COLO668 (cell line): ENCODE measurements at regions not wholly inside any gene's neighbourhood (a gene's known extent, or its start where the extent isn't known, plus 50 kb on each side); places are given as distances from the start of the nearest gene placed in this dataset.
"Not testable (repeated sequence)": the region's sequence is repeated elsewhere in the genome, so short reads cannot be mapped to it uniquely, and the experiment has no call there.

Experiments used
- DNase-seq: peaks from one replicate; lab custom pipeline; 2025; ENCODE audit not compliant: unreplicated experiment; lab: John Stamatoyannopoulos, UW

DNA sequence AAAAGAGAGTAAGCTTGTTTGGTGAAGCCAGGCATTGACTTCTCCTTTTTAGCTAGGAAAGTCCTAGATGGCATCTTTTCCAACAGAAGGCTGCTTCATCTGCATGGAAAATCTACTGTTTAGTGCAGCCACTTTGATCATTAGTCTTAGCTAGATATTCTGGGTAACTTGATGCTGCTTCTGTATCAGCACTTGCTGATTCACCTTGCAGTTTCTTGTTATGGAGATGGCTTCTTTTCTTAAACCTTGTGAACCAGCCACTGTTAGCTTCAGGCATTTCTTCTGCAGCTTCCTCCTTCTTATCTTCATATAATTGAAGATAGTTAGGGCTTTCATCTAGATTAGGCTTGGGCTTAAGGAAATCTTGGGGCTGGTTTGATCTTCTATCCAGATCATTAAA, 639.7 kb downstream of the TDRD15 start:
- DNase-seq = no peak

DNA sequence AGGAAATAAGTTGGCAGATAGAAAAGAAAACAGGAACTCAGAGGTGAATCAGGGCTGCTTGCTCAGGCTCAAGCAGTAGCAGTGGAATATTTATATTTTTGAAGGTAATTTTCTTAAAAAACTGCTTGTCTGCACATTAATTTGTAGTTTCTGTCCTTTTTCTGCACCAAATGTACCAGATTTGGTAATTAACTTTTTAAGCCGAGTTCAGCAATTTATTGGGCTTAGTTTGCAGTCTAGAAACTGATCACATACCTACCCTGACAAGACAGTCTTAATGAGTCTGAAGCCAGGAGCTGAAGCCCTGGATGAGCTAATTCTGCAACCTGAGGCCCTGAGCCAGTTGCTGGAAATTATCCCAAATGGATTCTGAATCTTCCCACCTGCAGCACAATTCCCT, 647.0 kb downstream of the TDRD15 start:
- no peak for DNase-seq

GRCh38 chr2:21772624-21773023, 648.9 kb downstream of the TDRD15 start:
- DNase-seq = no peak

DNA sequence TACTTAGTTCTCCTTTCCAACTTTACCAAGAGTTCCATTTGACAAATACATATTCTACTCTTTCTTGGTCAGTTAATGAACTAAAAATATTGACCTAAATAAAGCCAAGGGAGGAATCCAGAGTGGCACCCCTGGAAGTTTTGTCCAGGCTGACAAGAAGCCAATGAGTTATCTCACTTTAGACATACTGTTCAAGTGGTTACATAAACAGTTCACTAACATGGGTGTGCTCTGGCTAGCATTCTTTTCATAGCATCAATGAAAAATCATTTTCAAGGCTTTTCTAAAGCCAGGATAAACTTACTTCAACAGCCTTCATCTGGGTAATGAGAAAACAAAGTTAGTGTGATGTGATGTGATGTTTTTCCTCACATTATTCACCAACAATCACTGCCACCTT, 649.4 kb downstream of the TDRD15 start:
- DNase-seq = no peak

- DNase-seq = no peak
Measured at GRCh38 chr2:21774691-21775368, 651.1 kb downstream of the TDRD15 start.

DNA sequence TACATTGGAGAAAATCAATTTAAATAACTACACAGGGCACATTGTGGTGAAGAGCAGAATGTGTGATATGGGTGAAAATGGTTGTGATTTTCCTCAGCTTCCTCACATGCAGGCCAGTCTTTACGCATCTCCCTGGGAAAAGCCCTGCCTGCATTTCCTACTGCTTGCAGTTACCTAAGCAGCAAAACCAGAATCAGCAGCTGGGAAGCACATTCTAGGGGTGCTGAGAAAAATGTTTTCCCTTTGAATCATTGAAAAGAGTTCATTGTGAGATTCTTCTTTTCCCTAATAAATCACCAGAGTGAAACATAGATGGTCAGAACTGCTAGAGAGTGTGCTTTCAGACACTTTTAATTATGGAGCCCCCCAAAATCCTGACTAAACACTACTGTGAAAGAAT, 656.0 kb downstream of the TDRD15 start:
- DNase-seq = no peak

- no peak for DNase-seq
Measured at GRCh38 chr2:21781962-21782361, 658.2 kb downstream of the TDRD15 start.

DNA sequence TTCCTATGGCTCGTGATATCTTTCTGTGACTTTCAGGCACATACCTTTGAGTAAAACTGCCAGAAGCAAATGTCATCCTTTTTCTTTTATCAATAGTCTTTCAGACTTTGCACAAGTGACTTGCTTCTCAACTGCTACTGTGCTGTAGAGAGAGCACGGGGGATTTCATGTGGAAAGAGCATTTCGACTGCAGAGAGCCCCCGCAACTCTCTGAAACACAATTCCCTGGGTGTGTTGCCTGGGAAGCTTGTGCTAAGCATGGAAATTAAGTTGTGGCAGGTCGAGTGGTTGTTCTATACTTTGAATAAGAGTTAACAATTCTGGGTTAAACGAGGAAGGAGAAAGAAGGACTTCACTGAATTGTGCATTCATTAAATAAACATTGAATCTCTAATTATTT, 659.1 kb downstream of the TDRD15 start:
- no peak for DNase-seq

DNA sequence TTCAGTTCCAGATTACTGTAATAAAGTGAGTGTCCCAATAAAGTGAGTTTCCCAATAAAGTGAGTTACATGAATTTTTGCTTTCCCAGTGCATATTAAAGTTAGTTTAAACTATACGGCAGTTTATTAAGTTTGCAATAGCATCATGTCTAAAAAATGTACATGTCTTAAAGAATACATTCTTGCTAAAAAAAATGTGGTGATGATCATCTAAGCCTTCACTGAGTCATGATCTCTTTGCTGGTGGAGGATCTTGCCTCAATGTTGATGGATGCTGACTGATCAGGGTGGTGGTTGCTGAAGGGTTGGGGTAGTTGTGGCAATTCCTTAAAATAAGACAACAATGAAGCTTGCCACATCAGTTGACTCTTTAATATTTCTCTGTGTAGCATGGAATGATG, 664.2 kb downstream of the TDRD15 start:
- DNase-seq = no peak

- DNase-seq = not testable (repeated sequence)
Measured at GRCh38 chr2:21790311-21790710, 666.5 kb downstream of the TDRD15 start.

- DNase-seq = no peak
Measured at GRCh38 chr2:21792571-21792970, 668.8 kb downstream of the TDRD15 start.

DNA sequence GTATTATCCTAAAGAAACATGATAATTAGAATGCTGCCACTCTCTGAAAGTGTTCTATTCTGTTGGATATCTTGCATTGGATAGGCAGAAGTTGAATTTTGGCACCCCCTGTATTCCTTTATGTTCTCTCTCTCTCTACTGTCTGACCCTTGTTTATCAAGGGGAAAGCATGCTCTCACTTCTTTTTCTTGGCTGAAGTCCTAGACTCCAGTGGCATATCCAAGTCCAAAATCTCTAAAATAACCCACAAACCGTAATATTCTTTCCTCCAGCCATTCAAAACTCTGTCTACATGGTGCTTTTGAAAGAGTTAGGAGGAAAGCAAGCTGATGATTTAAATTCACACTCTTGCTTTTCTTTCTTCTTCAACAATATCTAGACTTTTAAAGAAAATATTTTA, 669.7 kb downstream of the TDRD15 start:
- no peak for DNase-seq

- DNase-seq = no peak
Measured at GRCh38 chr2:21794611-21795010, 670.8 kb downstream of the TDRD15 start.

DNA sequence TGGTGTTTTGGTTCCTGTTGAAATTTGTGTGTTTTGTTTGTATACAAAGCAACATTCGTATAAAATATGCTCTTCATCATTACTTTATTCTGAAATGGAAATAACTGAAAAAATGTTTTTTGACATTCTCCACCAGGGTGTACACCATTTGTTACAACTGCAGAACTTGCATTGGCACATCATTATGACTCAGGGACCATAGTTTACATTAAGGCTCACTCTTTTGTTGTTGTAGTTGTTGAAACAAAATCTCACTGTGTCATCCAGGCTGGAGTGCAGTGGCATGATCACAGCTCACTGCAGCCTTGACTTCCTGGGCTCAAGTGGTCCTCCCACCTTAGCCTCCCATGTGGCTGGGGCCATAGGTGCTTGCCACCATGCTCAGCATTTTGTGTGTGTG, 676.6 kb downstream of the TDRD15 start:
- DNase-seq = no peak

- no peak for DNase-seq
Measured at GRCh38 chr2:21803550-21803949, 679.8 kb downstream of the TDRD15 start.

- DNase-seq = no peak
Measured at GRCh38 chr2:21804151-21804550, 680.4 kb downstream of the TDRD15 start.

DNA sequence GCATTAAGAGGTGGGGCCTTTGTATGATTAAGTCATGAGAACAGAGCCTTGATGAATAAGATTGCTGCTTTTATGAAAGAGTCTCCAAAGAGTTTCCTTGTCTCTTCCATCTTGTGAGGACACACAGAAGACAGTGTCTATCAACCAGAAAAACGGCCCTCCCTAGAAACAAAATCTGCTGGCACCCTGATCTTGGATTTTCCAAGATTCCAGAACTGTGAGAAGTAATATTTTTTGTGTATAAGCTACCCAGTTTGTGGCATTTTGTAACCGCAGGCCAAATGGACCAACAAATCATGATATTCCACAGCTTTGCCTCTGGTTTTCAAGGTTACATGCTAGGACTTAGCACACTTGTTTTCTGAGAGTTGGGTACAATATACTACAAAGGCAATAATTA, 687.8 kb downstream of the TDRD15 start:
- DNase-seq = no peak

DNA sequence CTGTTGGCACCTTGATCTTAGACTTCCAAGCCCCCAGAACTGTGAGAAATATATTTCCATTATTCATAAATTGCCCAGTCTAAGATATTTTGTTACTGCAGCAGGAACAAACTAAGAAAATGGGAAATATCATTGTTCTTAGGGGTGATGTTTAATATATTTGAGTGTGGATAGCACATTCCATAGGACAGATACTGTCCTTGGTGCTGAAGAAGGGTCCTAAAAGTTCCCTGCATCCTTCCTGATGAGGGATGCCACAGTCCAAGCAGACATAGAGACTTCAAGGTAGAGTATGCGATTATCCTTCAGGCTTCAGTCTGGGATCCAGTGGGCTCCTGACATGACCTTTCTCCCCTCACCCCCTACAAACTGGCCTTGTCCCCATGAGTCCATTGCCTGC, 689.0 kb downstream of the TDRD15 start:
- DNase-seq = no peak

DNA sequence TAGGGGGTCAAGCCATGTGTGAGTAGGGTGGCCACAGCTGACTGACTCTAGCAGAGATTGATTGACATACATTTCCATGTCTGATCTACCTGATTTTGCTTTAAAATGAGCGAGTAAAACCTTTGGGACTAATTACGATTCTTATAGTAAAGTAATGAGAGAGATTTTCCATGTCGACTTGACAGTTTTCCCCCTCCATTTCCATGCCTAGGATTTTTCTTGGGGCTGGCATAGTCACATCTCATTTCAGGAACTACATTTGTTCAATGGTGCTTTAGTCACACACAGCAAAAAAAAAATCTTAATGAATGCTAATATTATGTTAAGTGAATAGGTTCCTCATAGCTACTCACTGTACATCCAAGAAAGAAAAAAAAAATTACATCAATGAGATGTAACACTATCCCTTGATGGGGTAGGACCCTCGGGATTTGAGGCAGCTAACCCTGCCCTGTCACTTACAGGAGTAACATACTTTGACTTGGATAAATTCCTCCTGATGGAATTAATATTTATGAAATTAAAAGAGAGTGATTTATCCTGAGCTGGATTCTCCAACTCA, 690.9 kb downstream of the TDRD15 start:
- DNase-seq = no peak

DNA sequence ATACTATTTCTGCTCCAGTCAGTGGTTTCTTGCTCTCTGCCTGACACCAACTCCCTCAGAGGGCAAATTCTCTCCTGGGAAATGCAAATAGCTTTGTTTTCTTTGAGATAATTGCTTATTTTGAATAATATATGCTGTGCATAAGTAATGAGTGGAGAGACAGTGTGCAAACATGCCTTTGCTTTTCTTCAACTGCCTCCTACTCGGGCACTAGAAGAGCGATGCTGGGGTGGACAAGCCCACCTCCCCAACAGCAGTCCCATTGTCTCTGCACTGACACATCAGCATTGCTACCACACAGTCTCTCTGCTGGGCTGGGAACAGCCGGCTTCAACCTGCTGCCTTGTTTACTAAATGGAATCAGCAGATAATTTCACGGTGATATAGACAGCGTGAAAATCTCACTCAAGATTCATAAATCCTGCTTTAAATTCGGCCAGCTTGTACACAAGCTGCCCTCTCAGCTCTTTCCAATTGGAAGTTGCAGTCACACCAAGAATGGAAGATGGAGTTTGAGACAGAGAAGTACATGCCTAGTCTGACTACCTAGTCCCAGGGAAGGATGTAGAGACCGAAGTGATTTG, 694.5 kb downstream of the TDRD15 start:
- no peak for DNase-seq

GRCh38 chr2:21819454-21819853, 695.7 kb downstream of the TDRD15 start:
- DNase-seq = no peak

GRCh38 chr2:21820271-21820670, 696.5 kb downstream of the TDRD15 start:
- no peak for DNase-seq
